SK-N-SH treated with all-trans-retinoic acid at 6 μM for 48 hours (cell line): ENCODE measurements at regions not wholly inside any gene's neighbourhood (a gene's known extent, or its start where the extent isn't known, plus 50 kb on each side); places are given as distances from the start of the nearest gene placed in this dataset.

Experiments used
- ATAC-seq: fragments of 200-7000 bp; cut with Tn5 transposase; 3 replicates; pipeline ENCODE4 v1.9.1; 2020; ENCODE audit warnings: mild to moderate bottlenecking, moderate library complexity
- BACH2 ChIP-seq: fragments of 250-450 bp; sonication (Bioruptor Pico); IDR thresholded peaks from 2 replicates; pipeline ENCODE4 v1.9.0; 2021; ENCODE audit warnings: mild to moderate bottlenecking, borderline replicate concordance
- CSDC2 ChIP-seq: fragments of 250-450 bp; sonication (Bioruptor Pico); IDR thresholded peaks from 2 replicates; pipeline ENCODE4 v1.5.0; 2020; ENCODE audit warnings: mild to moderate bottlenecking, moderate library complexity
- ESRRG ChIP-seq: fragments of 250-450 bp; sonication (Bioruptor Pico); IDR thresholded peaks from 2 replicates; pipeline ENCODE4 v1.6.1; 2021; ENCODE audit warnings: mild to moderate bottlenecking
- GLIS3 ChIP-seq: fragments of 250-450 bp; sonication (Bioruptor Pico); IDR thresholded peaks from 2 replicates; pipeline ENCODE4 v1.5.0; 2020; ENCODE audit warnings: mild to moderate bottlenecking, moderate library complexity
- ISL1 ChIP-seq: fragments of 250-450 bp; sonication (Bioruptor Pico); IDR thresholded peaks from 2 replicates; pipeline ENCODE4 v2.1.2; 2022; ENCODE audit warnings: mild to moderate bottlenecking, moderate library complexity
- OSR1 ChIP-seq: fragments of 250-450 bp; sonication (Bioruptor Pico); IDR thresholded peaks from 2 replicates; pipeline ENCODE4 v1.8.0; 2022; ENCODE audit warnings: moderate library complexity, mild to moderate bottlenecking, inconsistent platforms
- PPARA ChIP-seq: fragments of 250-450 bp; sonication (Bioruptor Pico); IDR thresholded peaks from 2 replicates; pipeline ENCODE4 v1.5.0; 2020; ENCODE audit warnings: mild to moderate bottlenecking, borderline replicate concordance
- RARB ChIP-seq: fragments of 250-450 bp; sonication (Bioruptor Pico); IDR thresholded peaks from 2 replicates; pipeline ENCODE4 v1.8.0; 2021; ENCODE audit warnings: mild to moderate bottlenecking, moderate library complexity
- SNAI2 ChIP-seq: fragments of 250-450 bp; sonication (Bioruptor Pico); IDR thresholded peaks from 2 replicates; pipeline ENCODE4 v1.5.0; 2020; ENCODE audit warnings: mild to moderate bottlenecking, moderate library complexity
- TOX ChIP-seq: fragments of 250-450 bp; sonication (Bioruptor Pico); IDR thresholded peaks from 2 replicates; pipeline ENCODE4 v1.8.0; 2021; ENCODE audit warnings: mild to moderate bottlenecking, moderate library complexity, borderline replicate concordance
- ZC3H10 ChIP-seq: fragments of 250-450 bp; sonication (Bioruptor Pico); IDR thresholded peaks from 2 replicates; pipeline ENCODE4 v1.5.1; 2021; ENCODE audit warnings: mild to moderate bottlenecking, moderate library complexity
- ZFP30 ChIP-seq: fragments of 450-650 bp; formaldehyde crosslinking; IDR thresholded peaks from 2 replicates; pipeline ENCODE4 v1.5.0; 2022; ENCODE audit warnings: mild to moderate bottlenecking, moderate library complexity
- ZNF565 ChIP-seq: fragments of 450-650 bp; formaldehyde crosslinking; conservative IDR thresholded peaks from 2 replicates; pipeline ENCODE4 v1.5.0; 2020; ENCODE audit warnings: low read depth, mild to moderate bottlenecking, moderate library complexity
- ZNF70 ChIP-seq: fragments of 450-650 bp; formaldehyde crosslinking; IDR thresholded peaks from 2 replicates; pipeline ENCODE4 v1.5.0; 2020; ENCODE audit warnings: mild to moderate bottlenecking, moderate library complexity
- ZNF8 ChIP-seq: fragments of 450-650 bp; formaldehyde crosslinking; IDR thresholded peaks from 2 replicates; pipeline ENCODE4 v1.5.0; 2020; ENCODE audit warnings: mild to moderate bottlenecking, moderate library complexity
- TF ChIP-seq, protein P1 (sequence below): fragments of 250-450 bp; sonication (Bioruptor Pico); IDR thresholded peaks from 2 replicates; pipeline ENCODE4 v1.5.0; 2020; ENCODE audit warnings: mild to moderate bottlenecking, moderate library complexity
- TF ChIP-seq, protein P2 (sequence below): fragments of 250-450 bp; sonication (Bioruptor Pico); IDR thresholded peaks from 2 replicates; pipeline ENCODE4 v1.8.0; 2021; ENCODE audit warnings: low read depth, mild to moderate bottlenecking, moderate library complexity, borderline replicate concordance
- TF ChIP-seq, protein P3 (sequence below): fragments of 250-450 bp; sonication (Bioruptor Pico); IDR thresholded peaks from 2 replicates; pipeline ENCODE4 v1.5.1; 2021; ENCODE audit warnings: mild to moderate bottlenecking, moderate library complexity
- TF ChIP-seq, protein P4 (sequence below): fragments of 250-450 bp; sonication (Bioruptor Pico); IDR thresholded peaks from 2 replicates; pipeline ENCODE4 v1.8.0; 2020; ENCODE audit warnings: mild to moderate bottlenecking, moderate library complexity, borderline replicate concordance

DNA sequence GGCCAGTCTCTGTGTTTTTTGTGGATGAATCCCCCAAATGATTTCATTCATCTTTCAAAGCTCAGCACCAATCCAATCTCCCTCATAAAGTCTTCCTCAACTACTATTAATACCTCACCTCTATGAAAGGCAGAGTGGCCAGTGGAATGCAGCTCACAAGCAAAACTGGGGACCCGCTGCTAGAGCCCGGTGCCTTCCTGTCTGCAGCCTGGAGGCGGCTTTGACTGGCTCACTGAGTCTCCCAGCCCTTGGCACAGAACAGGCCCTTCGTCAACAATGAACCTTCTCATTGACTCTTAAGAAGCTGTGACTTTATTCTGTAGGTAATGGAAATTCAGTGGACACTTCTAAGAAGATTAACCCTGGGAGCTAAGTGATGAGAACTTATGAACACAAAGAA, 86.8 kb upstream of the RAB4A start:
- no peak for ATAC-seq

DNA sequence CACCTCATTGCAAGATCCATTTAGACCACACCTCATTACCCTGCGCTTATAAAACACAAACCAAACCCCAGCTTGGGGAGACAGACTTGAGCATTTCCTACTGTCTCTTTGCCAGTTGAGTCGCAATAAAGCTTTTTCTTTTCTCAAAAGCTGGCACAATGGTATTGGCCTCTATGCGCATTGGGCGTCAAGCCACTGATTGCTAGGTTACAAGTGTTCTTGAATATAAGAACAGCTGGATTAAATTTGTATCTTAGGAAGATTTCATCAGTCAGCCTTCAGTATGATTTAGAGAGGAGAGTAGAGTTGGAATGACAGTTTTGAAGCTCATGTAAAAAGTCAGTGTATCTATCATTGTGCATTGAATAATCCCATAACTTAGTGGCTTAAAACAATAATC, 84.9 kb upstream of the RAB4A start:
- ATAC-seq: no peak
- TF ChIP-seq, protein P1, sequence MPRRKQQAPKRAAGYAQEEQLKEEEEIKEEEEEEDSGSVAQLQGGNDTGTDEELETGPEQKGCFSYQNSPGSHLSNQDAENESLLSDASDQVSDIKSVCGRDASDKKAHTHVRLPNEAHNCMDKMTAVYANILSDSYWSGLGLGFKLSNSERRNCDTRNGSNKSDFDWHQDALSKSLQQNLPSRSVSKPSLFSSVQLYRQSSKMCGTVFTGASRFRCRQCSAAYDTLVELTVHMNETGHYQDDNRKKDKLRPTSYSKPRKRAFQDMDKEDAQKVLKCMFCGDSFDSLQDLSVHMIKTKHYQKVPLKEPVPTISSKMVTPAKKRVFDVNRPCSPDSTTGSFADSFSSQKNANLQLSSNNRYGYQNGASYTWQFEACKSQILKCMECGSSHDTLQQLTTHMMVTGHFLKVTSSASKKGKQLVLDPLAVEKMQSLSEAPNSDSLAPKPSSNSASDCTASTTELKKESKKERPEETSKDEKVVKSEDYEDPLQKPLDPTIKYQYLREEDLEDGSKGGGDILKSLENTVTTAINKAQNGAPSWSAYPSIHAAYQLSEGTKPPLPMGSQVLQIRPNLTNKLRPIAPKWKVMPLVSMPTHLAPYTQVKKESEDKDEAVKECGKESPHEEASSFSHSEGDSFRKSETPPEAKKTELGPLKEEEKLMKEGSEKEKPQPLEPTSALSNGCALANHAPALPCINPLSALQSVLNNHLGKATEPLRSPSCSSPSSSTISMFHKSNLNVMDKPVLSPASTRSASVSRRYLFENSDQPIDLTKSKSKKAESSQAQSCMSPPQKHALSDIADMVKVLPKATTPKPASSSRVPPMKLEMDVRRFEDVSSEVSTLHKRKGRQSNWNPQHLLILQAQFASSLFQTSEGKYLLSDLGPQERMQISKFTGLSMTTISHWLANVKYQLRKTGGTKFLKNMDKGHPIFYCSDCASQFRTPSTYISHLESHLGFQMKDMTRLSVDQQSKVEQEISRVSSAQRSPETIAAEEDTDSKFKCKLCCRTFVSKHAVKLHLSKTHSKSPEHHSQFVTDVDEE (CRISPR knock-in tag): no peak
- TF ChIP-seq, protein P2, sequence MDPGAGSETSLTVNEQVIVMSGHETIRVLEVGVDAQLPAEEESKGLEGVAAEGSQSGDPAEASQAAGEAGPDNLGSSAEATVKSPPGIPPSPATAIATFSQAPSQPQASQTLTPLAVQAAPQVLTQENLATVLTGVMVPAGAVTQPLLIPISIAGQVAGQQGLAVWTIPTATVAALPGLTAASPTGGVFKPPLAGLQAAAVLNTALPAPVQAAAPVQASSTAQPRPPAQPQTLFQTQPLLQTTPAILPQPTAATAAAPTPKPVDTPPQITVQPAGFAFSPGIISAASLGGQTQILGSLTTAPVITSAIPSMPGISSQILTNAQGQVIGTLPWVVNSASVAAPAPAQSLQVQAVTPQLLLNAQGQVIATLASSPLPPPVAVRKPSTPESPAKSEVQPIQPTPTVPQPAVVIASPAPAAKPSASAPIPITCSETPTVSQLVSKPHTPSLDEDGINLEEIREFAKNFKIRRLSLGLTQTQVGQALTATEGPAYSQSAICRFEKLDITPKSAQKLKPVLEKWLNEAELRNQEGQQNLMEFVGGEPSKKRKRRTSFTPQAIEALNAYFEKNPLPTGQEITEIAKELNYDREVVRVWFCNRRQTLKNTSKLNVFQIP (CRISPR knock-in tag): no peak
- no peak for TF ChIP-seq PPARA (CRISPR knock-in tag)
- TF ChIP-seq ZNF8 (CRISPR knock-in tag): no peak
- TF ChIP-seq SNAI2: no peak
- no peak for TF ChIP-seq TOX (CRISPR knock-in tag)
- TF ChIP-seq, protein P3, sequence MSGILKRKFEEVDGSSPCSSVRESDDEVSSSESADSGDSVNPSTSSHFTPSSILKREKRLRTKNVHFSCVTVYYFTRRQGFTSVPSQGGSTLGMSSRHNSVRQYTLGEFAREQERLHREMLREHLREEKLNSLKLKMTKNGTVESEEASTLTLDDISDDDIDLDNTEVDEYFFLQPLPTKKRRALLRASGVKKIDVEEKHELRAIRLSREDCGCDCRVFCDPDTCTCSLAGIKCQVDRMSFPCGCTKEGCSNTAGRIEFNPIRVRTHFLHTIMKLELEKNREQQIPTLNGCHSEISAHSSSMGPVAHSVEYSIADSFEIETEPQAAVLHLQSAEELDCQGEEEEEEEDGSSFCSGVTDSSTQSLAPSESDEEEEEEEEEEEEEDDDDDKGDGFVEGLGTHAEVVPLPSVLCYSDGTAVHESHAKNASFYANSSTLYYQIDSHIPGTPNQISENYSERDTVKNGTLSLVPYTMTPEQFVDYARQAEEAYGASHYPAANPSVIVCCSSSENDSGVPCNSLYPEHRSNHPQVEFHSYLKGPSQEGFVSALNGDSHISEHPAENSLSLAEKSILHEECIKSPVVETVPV (CRISPR knock-in tag): no peak
- no peak for TF ChIP-seq ESRRG (CRISPR knock-in tag)
- no peak for TF ChIP-seq ZNF70 (CRISPR knock-in tag)
- TF ChIP-seq GLIS3 (CRISPR knock-in tag): no peak
- TF ChIP-seq ZFP30: no peak
- TF ChIP-seq ZC3H10: no peak
- no peak for TF ChIP-seq BACH2
- no peak for TF ChIP-seq RARB (CRISPR knock-in tag)
- TF ChIP-seq ZNF565: no peak

More for the DNA sequence above, 86.8 kb upstream of the RAB4A start:
- TF ChIP-seq ZNF70 (CRISPR knock-in tag): no peak
- no peak for TF ChIP-seq ZNF565
- no peak for TF ChIP-seq CSDC2 (CRISPR knock-in tag)
- TF ChIP-seq ZC3H10: no peak
- no peak for TF ChIP-seq BACH2
- TF ChIP-seq, protein P3 (CRISPR knock-in tag): no peak
- no peak for TF ChIP-seq ISL1 (CRISPR knock-in tag)
- TF ChIP-seq, protein P2 (CRISPR knock-in tag): no peak
- no peak for TF ChIP-seq PPARA (CRISPR knock-in tag)
- no peak for TF ChIP-seq GLIS3 (CRISPR knock-in tag)
- TF ChIP-seq OSR1 (CRISPR knock-in tag): no peak
- TF ChIP-seq SNAI2: no peak
- TF ChIP-seq RARB (CRISPR knock-in tag): no peak
- TF ChIP-seq, protein P1 (CRISPR knock-in tag): no peak
- TF ChIP-seq ZNF8 (CRISPR knock-in tag): no peak
- TF ChIP-seq TOX (CRISPR knock-in tag): no peak
- TF ChIP-seq, protein P4, sequence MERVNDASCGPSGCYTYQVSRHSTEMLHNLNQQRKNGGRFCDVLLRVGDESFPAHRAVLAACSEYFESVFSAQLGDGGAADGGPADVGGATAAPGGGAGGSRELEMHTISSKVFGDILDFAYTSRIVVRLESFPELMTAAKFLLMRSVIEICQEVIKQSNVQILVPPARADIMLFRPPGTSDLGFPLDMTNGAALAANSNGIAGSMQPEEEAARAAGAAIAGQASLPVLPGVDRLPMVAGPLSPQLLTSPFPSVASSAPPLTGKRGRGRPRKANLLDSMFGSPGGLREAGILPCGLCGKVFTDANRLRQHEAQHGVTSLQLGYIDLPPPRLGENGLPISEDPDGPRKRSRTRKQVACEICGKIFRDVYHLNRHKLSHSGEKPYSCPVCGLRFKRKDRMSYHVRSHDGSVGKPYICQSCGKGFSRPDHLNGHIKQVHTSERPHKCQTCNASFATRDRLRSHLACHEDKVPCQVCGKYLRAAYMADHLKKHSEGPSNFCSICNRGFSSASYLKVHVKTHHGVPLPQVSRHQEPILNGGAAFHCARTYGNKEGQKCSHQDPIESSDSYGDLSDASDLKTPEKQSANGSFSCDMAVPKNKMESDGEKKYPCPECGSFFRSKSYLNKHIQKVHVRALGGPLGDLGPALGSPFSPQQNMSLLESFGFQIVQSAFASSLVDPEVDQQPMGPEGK: no peak
